Right lobe of liver (tissue), 6 donors: ENCODE measurements at regions not wholly inside any gene's neighbourhood (a gene's known extent, or its start where the extent isn't known, plus 50 kb on each side); places are given as distances from the start of the nearest gene placed in this dataset.
A peak's percentile ranks its signal among the peaks of the same experiment; 100 is the strongest.

ENCODE experiments used
- ATAC-seq, 4 donors: fragments of 200-7000 bp; cut with Tn5 transposase; one replicate each; pipeline ENCODE4 v1.9.1; 2020; ENCODE audit warnings: mild to moderate bottlenecking in 4 of 4, moderate library complexity in 4 of 4
- DNase-seq, 3 donors: peaks; one replicate each; pipeline ENCODE4 v3.0.0-alpha.2; 2020
- H3K27ac ChIP-seq, 3 donors: fragments of 200-600 bp; one replicate each; pipeline ENCODE4 v1.8.0; 2022
- H3K27me3 ChIP-seq, 2 donors: fragments of 200-600 bp; one replicate each; pipeline ENCODE4 v1.8.0; 2022
- H3K36me3 ChIP-seq, 4 donors: fragments of 200-600 bp; sonication (generic) in 1 of 4; one replicate each; pipeline versions ENCODE4 v1.5.1 to v1.8.0; 2017 to 2022; ENCODE audit warnings: control low read depth in 1 of 4
- H3K4me1 ChIP-seq, 4 donors: fragments of 200-600 bp; sonication (generic) in 1 of 4; one replicate each; pipeline versions ENCODE4 v1.5.1 to v1.8.0; 2017 to 2022; ENCODE audit warnings: control low read depth in 1 of 4
- H3K4me3 ChIP-seq, 3 donors: fragments of 200-600 bp; one replicate each; pipeline ENCODE4 v1.8.0; 2022
- H3K9me3 ChIP-seq, 4 donors: fragments of 200-600 bp; sonication (generic) in 1 of 4; one replicate each; pipeline versions ENCODE4 v1.5.1 to v1.8.0; 2017 to 2022; ENCODE audit warnings: control low read depth in 1 of 4
- POLR2A ChIP-seq: fragments of 450-650 bp; IDR thresholded peaks from one replicate; pipeline ENCODE4 v1.6.1; 2017; ENCODE audit warnings: antibody characterized with exemption, mild to moderate bottlenecking
- WGBS: methylation state at CpG from one replicate; pipeline ENCODE4 v1.1.6; 2018; ENCODE audit warnings: low coverage, low lambda C conversion rate; ENCODE audit not compliant: insufficient coverage; ENCODE audit errors: missing lambda C conversion rate; 5-methylcytosine and 5-hydroxymethylcytosine counted together
- intact Hi-C, 2 donors: fragments of 100-400 bp; cut with DNase I; formaldehyde crosslinking; loops; one replicate each; pipeline versions ENCODE4 v1.11.2 to v1.14.1; 2022
- TF ChIP-seq, protein P1 (sequence below), 4 donors: fragments of 200-600 bp in 3 of 4; fragments of 450-650 bp in 1 of 4; IDR thresholded peaks; one replicate each; pipeline versions ENCODE4 v1.5.1 to v1.8.0; 2016 to 2022; ENCODE audit warnings: antibody characterized with exemption in 4 of 4, mild to moderate bottlenecking in 2 of 4
- donor health status: DM: no; HTN: yes; CAD: no.
- donor health status: DM: no; HTN: no; CAD: no.
- donor health status: DM: no; HTN: no; CAD: no.
- donor health status: DM: no; HTN: yes; CAD: no.
- donor health status: DM: no; HTN: yes; CAD: no.

DNA sequence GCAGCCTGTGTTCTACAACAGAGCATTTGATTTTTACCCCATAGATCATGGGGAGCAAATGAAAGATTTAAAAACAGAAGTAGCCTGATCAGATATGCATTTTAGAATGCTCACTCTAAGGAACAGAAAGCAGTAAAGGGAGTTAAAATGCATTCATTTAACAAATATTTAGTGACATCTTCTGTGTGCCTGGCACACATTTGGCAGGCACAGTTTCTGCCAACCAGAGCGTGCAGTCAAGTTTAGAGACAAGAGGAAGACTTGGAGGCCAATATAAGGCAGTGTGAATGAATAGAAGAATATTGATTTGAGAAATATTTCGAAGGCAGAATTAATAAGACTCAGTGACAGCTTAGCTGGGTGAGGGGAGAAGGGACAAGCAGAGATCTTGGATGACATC is 210.1 kb downstream of the KDR start:
- Histone ChIP-seq H3K9me3 (no peaks in the 10 kb centered on the region), H3K27me3 (no peaks in the 10 kb centered on the region), H3K27ac (no peak overlapping the region), H3K36me3 (no peaks in the 10 kb centered on the region), H3K4me1 (no peaks in the 10 kb centered on the region), H3K4me3 (no peak overlapping the region)
- DNase-seq (no peak), ATAC-seq (no peak)
- intact Hi-C loops: no loop called here
- WGBS: 61% methylated on average over 2 of the region's 2 CpGs
- no peak for TF ChIP-seq POLR2A
- TF ChIP-seq, protein P1, sequence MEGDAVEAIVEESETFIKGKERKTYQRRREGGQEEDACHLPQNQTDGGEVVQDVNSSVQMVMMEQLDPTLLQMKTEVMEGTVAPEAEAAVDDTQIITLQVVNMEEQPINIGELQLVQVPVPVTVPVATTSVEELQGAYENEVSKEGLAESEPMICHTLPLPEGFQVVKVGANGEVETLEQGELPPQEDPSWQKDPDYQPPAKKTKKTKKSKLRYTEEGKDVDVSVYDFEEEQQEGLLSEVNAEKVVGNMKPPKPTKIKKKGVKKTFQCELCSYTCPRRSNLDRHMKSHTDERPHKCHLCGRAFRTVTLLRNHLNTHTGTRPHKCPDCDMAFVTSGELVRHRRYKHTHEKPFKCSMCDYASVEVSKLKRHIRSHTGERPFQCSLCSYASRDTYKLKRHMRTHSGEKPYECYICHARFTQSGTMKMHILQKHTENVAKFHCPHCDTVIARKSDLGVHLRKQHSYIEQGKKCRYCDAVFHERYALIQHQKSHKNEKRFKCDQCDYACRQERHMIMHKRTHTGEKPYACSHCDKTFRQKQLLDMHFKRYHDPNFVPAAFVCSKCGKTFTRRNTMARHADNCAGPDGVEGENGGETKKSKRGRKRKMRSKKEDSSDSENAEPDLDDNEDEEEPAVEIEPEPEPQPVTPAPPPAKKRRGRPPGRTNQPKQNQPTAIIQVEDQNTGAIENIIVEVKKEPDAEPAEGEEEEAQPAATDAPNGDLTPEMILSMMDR (IDR thresholded peaks at IDR 0.05): no peak

DNA sequence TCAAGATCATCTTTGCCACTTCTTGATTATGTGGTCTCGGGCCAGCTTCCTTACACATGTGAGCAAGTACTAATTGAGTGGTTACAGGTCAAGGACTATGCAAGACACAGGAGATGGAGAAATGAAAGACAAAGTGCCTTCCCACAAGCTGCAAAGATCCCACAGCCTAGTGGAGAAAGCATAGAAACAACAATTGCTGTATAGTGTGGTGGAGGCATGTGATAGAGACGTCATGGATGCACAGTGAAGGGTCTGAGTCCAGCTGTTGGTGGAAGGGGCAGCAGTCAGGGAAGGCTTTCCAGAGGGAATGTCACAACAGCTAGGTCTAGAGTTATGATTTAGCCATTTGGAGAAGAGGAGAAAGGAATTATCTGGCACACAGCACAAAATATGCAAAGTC is 210.6 kb downstream of the KDR start:
- ATAC-seq (no peak), DNase-seq (no peak)
- Histone ChIP-seq H3K9me3 (no peaks in the 10 kb centered on the region), H3K36me3 (no peaks in the 10 kb centered on the region), H3K27ac (no peak overlapping the region), H3K27me3 (no peaks in the 10 kb centered on the region), H3K4me1 (no peaks in the 10 kb centered on the region), H3K4me3 (no peak overlapping the region)
- 57% methylated on average over 2 of the region's 2 CpGs for WGBS
- intact Hi-C loops: no loop called here
- TF ChIP-seq, protein P1 (IDR thresholded peaks at IDR 0.05): no peak
- no peak for TF ChIP-seq POLR2A

DNA sequence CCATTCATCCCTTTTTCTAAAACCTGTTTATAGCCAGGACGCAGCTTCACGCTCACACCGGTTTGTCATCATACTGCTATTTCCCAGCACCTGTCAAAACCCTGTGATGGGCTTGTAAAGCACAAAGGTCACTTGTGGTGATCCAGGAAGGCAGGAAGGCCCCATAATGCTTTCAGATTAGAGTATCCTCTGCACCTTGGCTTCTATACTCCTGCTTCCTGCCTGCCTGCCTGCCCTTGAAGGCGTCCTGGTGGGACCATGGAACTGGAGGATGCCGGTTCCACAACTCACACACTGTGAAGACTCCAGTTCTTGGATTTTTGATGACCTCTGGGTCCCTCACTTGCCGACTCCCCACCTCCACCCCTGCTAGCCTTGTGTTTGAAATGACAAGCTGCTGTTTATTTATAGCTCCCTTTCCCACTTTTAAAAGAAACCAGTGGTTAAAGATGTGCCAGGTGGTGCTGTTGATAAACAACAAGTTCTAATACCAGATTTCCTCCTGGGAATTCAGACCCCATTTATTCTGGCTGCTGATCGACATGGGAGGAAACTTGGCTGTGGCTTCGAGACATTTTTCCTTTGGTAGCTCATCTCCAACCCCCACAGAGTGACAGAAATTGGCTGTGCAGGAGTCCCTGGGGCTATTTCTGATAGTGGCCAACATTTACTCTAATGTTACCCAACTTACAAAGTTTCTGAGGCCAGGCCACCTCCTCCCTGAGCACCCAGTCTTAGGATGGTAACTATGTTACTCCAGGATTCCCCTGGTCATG is 211.5 kb downstream of the KDR start:
- H3K27ac ChIP-seq: no peak overlapping the region
- DNase-seq (peak in 1 of 3 donors; percentile 24), ATAC-seq (peak in 2 of 4 donors; percentile 63 to 82)
- 42% methylated on average over 6 of the region's 8 CpGs for WGBS
- H3K4me1 ChIP-seq: no peaks in the 10 kb centered on the region
- H3K36me3 ChIP-seq: no peaks in the 10 kb centered on the region
- no peaks in the 10 kb centered on the region for H3K9me3 ChIP-seq
- H3K4me3 ChIP-seq: no peak overlapping the region
- TF ChIP-seq, protein P1 (IDR thresholded peaks at IDR 0.05): no peak
- no peaks in the 10 kb centered on the region for H3K27me3 ChIP-seq
- intact Hi-C loops: no loop called here

DNA sequence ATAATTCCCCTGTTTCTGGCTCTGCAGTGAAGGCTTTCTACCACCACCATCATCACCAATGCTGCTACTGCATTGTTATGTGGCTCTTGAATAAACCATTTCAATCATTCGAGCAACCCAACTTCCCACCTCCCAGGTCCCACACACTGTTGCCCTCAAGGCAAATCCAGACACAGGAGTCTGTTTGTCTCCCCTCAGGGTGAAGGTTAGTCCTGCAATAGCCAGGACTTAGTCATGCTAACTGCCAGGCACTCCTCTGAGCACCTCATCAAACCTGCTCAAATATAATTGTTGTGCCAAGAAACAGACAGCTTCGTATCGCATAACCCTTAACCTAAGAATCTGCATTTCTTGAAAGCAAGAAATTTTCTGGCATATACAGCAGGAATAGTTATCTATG is 213.2 kb downstream of the KDR start:
- TF ChIP-seq, protein P1 (IDR thresholded peaks at IDR 0.05): no peak
- Histone ChIP-seq H3K36me3 (no peaks in the 10 kb centered on the region), H3K9me3 (no peaks in the 10 kb centered on the region), H3K4me3 (no peak overlapping the region), H3K27me3 (no peaks in the 10 kb centered on the region), H3K4me1 (no peaks in the 10 kb centered on the region), H3K27ac (no peak overlapping the region)
- WGBS: 85% methylated on average over 3 of the region's 3 CpGs
- ATAC-seq (no peak), DNase-seq (no peak)
- intact Hi-C loops: no loop called here
